Omental fat pad (tissue), 3 donors: ENCODE measurements at regions not wholly inside any gene's neighbourhood (a gene's known extent, or its start where the extent isn't known, plus 50 kb on each side); places are given as distances from the start of the nearest gene placed in this dataset.
A peak's percentile ranks its signal among the peaks of the same experiment; 100 is the strongest.

ENCODE experiments used
- ATAC-seq: fragments of 150-250 bp; one replicate; pipeline ENCODE4 v1.9.1; 2016; ENCODE audit warnings: mild to moderate bottlenecking, moderate library complexity; ENCODE audit not compliant: low FRiP score
- DNase-seq: peaks from one replicate; pipeline ENCODE4 v3.0.0-alpha.2; 2019; ENCODE audit warnings: low spot score
- CTCF ChIP-seq, 3 donors: fragments of 450-650 bp; IDR thresholded peaks; one replicate each; pipeline ENCODE4 v1.5.1; 2016 to 2017; ENCODE audit warnings: antibody characterized with exemption in 3 of 3, mild to moderate bottlenecking in 3 of 3, moderate library complexity in 2 of 3

GRCh38 chr2:179343945-179344279, 79.3 kb upstream of the SESTD1 start:
- TF ChIP-seq CTCF (IDR thresholded peaks at IDR 0.05), result no peak
- ATAC-seq (no peak), DNase-seq (no peak)

- TF ChIP-seq CTCF (IDR thresholded peaks at IDR 0.05), result no peak
- no peak for DNase-seq
- no peak for ATAC-seq
Measured at GRCh38 chr2:179341152-179341866, 76.7 kb upstream of the SESTD1 start.

- ATAC-seq (no peak), DNase-seq (no peak)
Measured at GRCh38 chr2:179340678-179341077, 76.0 kb upstream of the SESTD1 start.

GRCh38 chr2:179338681-179339080, 74.0 kb upstream of the SESTD1 start:
- ATAC-seq, result peak; percentile 75
- no peak for TF ChIP-seq CTCF (IDR thresholded peaks at IDR 0.05)
- no peak for DNase-seq

More at GRCh38 chr2:179340678-179341077, 76.0 kb upstream of the SESTD1 start:
- no peak for TF ChIP-seq CTCF (IDR thresholded peaks at IDR 0.05)

- DNase-seq (no peak), ATAC-seq (no peak)
- no peak for TF ChIP-seq CTCF (IDR thresholded peaks at IDR 0.05)
Measured at GRCh38 chr2:179336782-179337534, 72.3 kb upstream of the SESTD1 start.

DNA sequence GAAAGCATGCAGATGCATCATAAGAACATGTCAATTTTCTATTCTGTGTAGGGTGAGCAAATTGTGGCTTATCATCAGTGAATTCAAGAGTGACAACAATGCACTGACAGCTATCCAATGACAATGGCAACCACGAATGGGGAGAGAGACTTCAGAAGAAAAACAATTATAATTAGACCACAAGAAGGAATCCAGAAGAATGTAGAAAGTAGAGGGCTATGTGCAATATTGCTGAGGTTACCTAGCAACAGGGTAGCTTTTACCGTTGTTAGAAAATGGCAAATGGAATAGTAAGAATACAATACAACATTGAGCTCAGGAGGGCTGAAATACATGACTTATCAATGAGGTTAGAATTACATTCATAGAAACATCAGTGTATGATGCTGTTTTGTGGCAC, 71.1 kb upstream of the SESTD1 start:
- no peak for TF ChIP-seq CTCF (IDR thresholded peaks at IDR 0.05)
- ATAC-seq, result no peak

GRCh38 chr2:179332903-179333302, 68.3 kb upstream of the SESTD1 start:
- ATAC-seq (no peak), DNase-seq (no peak)
- TF ChIP-seq CTCF (IDR thresholded peaks at IDR 0.05), result no peak

More for the DNA sequence above, 71.1 kb upstream of the SESTD1 start:
- DNase-seq, result no peak
